ENCODE measurements at regions not wholly inside any gene's neighbourhood (a gene's known extent, or its start where the extent isn't known, plus 50 kb on each side); places are given as distances from the start of the nearest gene placed in this dataset.
"Not testable (repeated sequence)": the region's sequence is repeated elsewhere in the genome, so short reads cannot be mapped to it uniquely, and the experiment has no call there.

- Histone ChIP-seq H3K4me3 (ENCODE audit: low read length) (no peak overlapping the region), H3K4me1 (ENCODE audit: control insufficient read depth, low read length) (peaks cover 24% of the 10 kb centered on the region), H3K9me2 (replicated peaks; ENCODE audit: control insufficient read depth, low read length) (no peaks in the 10 kb centered on the region), H4K20me1 (ENCODE audit: control insufficient read depth, insufficient read depth, low read depth, low read length) (no peaks in the 10 kb centered on the region), H3K36me3 (ENCODE audit: control insufficient read depth, low read length) (no peaks in the 10 kb centered on the region), H3K27me3 (ENCODE audit: control insufficient read depth, low read length) (peaks cover 4% of the 10 kb centered on the region; the same call in 1 of the 2 replicates), H3K79me2 (ENCODE audit: control insufficient read depth, low read length) (no peaks in the 10 kb centered on the region), H3K9me3 (ENCODE audit: control insufficient read depth, insufficient read depth, low read length) (no peaks in the 10 kb centered on the region), H3F3A (ENCODE audit: control insufficient read depth, insufficient read depth) (no peaks in the 10 kb centered on the region), H3K27ac (ENCODE audit: low read depth, low read length) (no peak overlapping the region), H3K4me2 (ENCODE audit: low read length) (no peak overlapping the region)
- TF ChIP-seq EZH2phosphoT487 (IDR thresholded peaks at IDR 0.05; ENCODE audit: borderline replicate concordance, low read length), result no peak
- no peak for TF ChIP-seq CTCF (IDR thresholded peaks at IDR 0.05; ENCODE audit: low read depth, low read length, poor library complexity, severe bottlenecking)
These were observed 216.4 kb downstream of the SEC23IP start for GRCh38 chr10:120108916-120109315.

- H3K4me3 ChIP-seq (ENCODE audit: low read length); H4K20me1 ChIP-seq (ENCODE audit: control insufficient read depth, insufficient read depth, low read depth, low read length); H3K9me3 ChIP-seq (ENCODE audit: control insufficient read depth, insufficient read depth, low read length); H3K36me3 ChIP-seq (ENCODE audit: control insufficient read depth, low read length); H3K9me2 ChIP-seq (replicated peaks; ENCODE audit: control insufficient read depth, low read length); H3K27ac ChIP-seq (ENCODE audit: low read depth, low read length); H3F3A ChIP-seq (ENCODE audit: control insufficient read depth, insufficient read depth); H3K27me3 ChIP-seq (ENCODE audit: control insufficient read depth, low read length); H3K79me2 ChIP-seq (ENCODE audit: control insufficient read depth, low read length); H3K4me2 ChIP-seq (ENCODE audit: low read length): not testable (repeated sequence)
- H3K4me1 ChIP-seq (ENCODE audit: control insufficient read depth, low read length), result peaks cover 16% of the 10 kb centered on the region
These were observed 217.2 kb downstream of the SEC23IP start for GRCh38 chr10:120109725-120110124.

- Histone ChIP-seq H3K79me2 (ENCODE audit: control insufficient read depth, low read length) (no peaks in the 10 kb centered on the region), H3K4me2 (ENCODE audit: low read length) (no peak overlapping the region), H3K27me3 (ENCODE audit: control insufficient read depth, low read length) (peaks cover 4% of the 10 kb centered on the region; the same call in 1 of the 2 replicates), H3K4me3 (ENCODE audit: low read length) (no peak overlapping the region), H3K36me3 (ENCODE audit: control insufficient read depth, low read length) (no peaks in the 10 kb centered on the region), H3K9me2 (replicated peaks; ENCODE audit: control insufficient read depth, low read length) (no peaks in the 10 kb centered on the region), H3K9me3 (ENCODE audit: control insufficient read depth, insufficient read depth, low read length) (no peaks in the 10 kb centered on the region), H3K27ac (ENCODE audit: low read depth, low read length) (no peak overlapping the region), H4K20me1 (ENCODE audit: control insufficient read depth, insufficient read depth, low read depth, low read length) (no peaks in the 10 kb centered on the region), H3F3A (ENCODE audit: control insufficient read depth, insufficient read depth) (no peaks in the 10 kb centered on the region), H3K4me1 (ENCODE audit: control insufficient read depth, low read length) (peaks cover 11% of the 10 kb centered on the region)
- TF ChIP-seq CTCF (IDR thresholded peaks at IDR 0.05; ENCODE audit: low read depth, low read length, poor library complexity, severe bottlenecking) (no peak), EZH2phosphoT487 (IDR thresholded peaks at IDR 0.05; ENCODE audit: borderline replicate concordance, low read length) (no peak)
These were observed 217.7 kb downstream of the SEC23IP start for GRCh38 chr10:120110196-120110595.

- no peak for TF ChIP-seq CTCF (IDR thresholded peaks at IDR 0.05; ENCODE audit: low read depth, low read length, poor library complexity, severe bottlenecking)
- no peak for TF ChIP-seq EZH2phosphoT487 (IDR thresholded peaks at IDR 0.05; ENCODE audit: borderline replicate concordance, low read length)
These were observed 219.1 kb downstream of the SEC23IP start for GRCh38 chr10:120111628-120112027.

More at GRCh38 chr10:120111628-120112027, 219.1 kb downstream of the SEC23IP start:
- no peaks in the 10 kb centered on the region for H3K9me2 ChIP-seq (replicated peaks; ENCODE audit: control insufficient read depth, low read length)
- H3F3A ChIP-seq (ENCODE audit: control insufficient read depth, insufficient read depth), result no peaks in the 10 kb centered on the region
- no peaks in the 10 kb centered on the region for H3K79me2 ChIP-seq (ENCODE audit: control insufficient read depth, low read length)
- no peak overlapping the region for H3K27ac ChIP-seq (ENCODE audit: low read depth, low read length)
- no peak overlapping the region for H3K4me2 ChIP-seq (ENCODE audit: low read length)
- H3K9me3 ChIP-seq (ENCODE audit: control insufficient read depth, insufficient read depth, low read length), result no peaks in the 10 kb centered on the region
- H3K4me1 ChIP-seq (ENCODE audit: control insufficient read depth, low read length), result no peaks in the 10 kb centered on the region
- no peaks in the 10 kb centered on the region for H3K36me3 ChIP-seq (ENCODE audit: control insufficient read depth, low read length)
- H3K4me3 ChIP-seq (ENCODE audit: low read length), result no peak overlapping the region
- no peaks in the 10 kb centered on the region for H4K20me1 ChIP-seq (ENCODE audit: control insufficient read depth, insufficient read depth, low read depth, low read length)
- H3K27me3 ChIP-seq (ENCODE audit: control insufficient read depth, low read length), result no peaks in the 10 kb centered on the region
